Thoracic aorta (tissue), 2 donors: ENCODE measurements at regions not wholly inside any gene's neighbourhood (a gene's known extent, or its start where the extent isn't known, plus 50 kb on each side); places are given as distances from the start of the nearest gene placed in this dataset.

ENCODE experiments used
- ATAC-seq: fragments of 150-250 bp; one replicate; pipeline ENCODE4 v1.8.0; 2017; ENCODE audit warnings: low read depth; ENCODE audit not compliant: insufficient number of reproducible peaks, low FRiP score
- DNase-seq: peaks from one replicate; pipeline ENCODE4 v3.0.0-alpha.2; 2020; ENCODE audit warnings: low spot score
- H3K27ac ChIP-seq, 2 donors: fragments of 200-600 bp; sonication (generic); 1 replicate in 1 of 2; 2 replicates in 1 of 2; pipeline ENCODE4 v1.5.1; 2016; ENCODE audit warnings: mild to moderate bottlenecking in 2 of 2, moderate library complexity in 2 of 2
- H3K27me3 ChIP-seq: fragments of 200-600 bp; sonication (generic); replicated peaks from 2 replicates; pipeline ENCODE4 v1.6.0; 2016; ENCODE audit warnings: mild to moderate bottlenecking; ENCODE audit not compliant: insufficient read depth
- H3K36me3 ChIP-seq: fragments of 200-600 bp; sonication (generic); one replicate; pipeline ENCODE4 v1.5.1; 2016
- H3K4me1 ChIP-seq, 2 donors: fragments of 200-600 bp; sonication (generic); 1 replicate in 1 of 2; 2 replicates in 1 of 2; pipeline versions ENCODE4 v1.5.1 to v1.6.0; 2016; ENCODE audit warnings: low read depth in 2 of 2, mild to moderate bottlenecking in 1 of 2; ENCODE audit not compliant: control insufficient read depth in 1 of 2
- H3K4me3 ChIP-seq: fragments of 200-600 bp; sonication (generic); 2 replicates; pipeline ENCODE4 v1.5.1; 2016; ENCODE audit warnings: mild to moderate bottlenecking
- H3K9me3 ChIP-seq: fragments of 200-600 bp; sonication (generic); 2 replicates; pipeline ENCODE4 v1.5.1; 2016
- CTCF ChIP-seq: fragments of 200-600 bp; sonication (generic); IDR thresholded peaks from one replicate; pipeline ENCODE4 v1.5.1; 2019; ENCODE audit warnings: antibody characterized with exemption

- Histone ChIP-seq H3K27ac (no peak overlapping the region), H3K4me1 (no peaks in the 10 kb centered on the region), H3K27me3 (no peaks in the 10 kb centered on the region), H3K36me3 (no peaks in the 10 kb centered on the region), H3K9me3 (no peaks in the 10 kb centered on the region), H3K4me3 (no peak overlapping the region)
- TF ChIP-seq CTCF = no peak
- ATAC-seq (no peak), DNase-seq (no peak)
Measured at GRCh38 chr2:57809230-57809629, 237.4 kb upstream of the VRK2 start.

GRCh38 chr2:57821088-57821487 is 225.5 kb upstream of the VRK2 start:
- ATAC-seq (no peak), DNase-seq (no peak)
- Histone ChIP-seq H3K4me3 (no peak overlapping the region), H3K27ac (no peak overlapping the region), H3K4me1 (no peaks in the 10 kb centered on the region), H3K36me3 (no peaks in the 10 kb centered on the region), H3K9me3 (no peaks in the 10 kb centered on the region), H3K27me3 (no peaks in the 10 kb centered on the region)
- TF ChIP-seq CTCF = no peak

- Histone ChIP-seq H3K9me3 (no peaks in the 10 kb centered on the region), H3K27ac (no peak overlapping the region), H3K4me3 (no peak overlapping the region), H3K36me3 (no peaks in the 10 kb centered on the region), H3K4me1 (no peaks in the 10 kb centered on the region), H3K27me3 (no peaks in the 10 kb centered on the region)
- ATAC-seq = no peak
- no peak for DNase-seq
- no peak for TF ChIP-seq CTCF
Measured at GRCh38 chr2:57828221-57828620, 218.4 kb upstream of the VRK2 start.

- Histone ChIP-seq H3K4me1 (no peaks in the 10 kb centered on the region), H3K4me3 (no peak overlapping the region), H3K36me3 (no peaks in the 10 kb centered on the region), H3K27ac (no peak overlapping the region), H3K9me3 (no peaks in the 10 kb centered on the region), H3K27me3 (no peaks in the 10 kb centered on the region)
- DNase-seq = no peak
- no peak for TF ChIP-seq CTCF
- no peak for ATAC-seq
Measured at GRCh38 chr2:57834666-57835065, 211.9 kb upstream of the VRK2 start.

- Histone ChIP-seq H3K4me3 (no peak overlapping the region), H3K27ac (no peak overlapping the region), H3K36me3 (no peaks in the 10 kb centered on the region), H3K27me3 (no peaks in the 10 kb centered on the region), H3K4me1 (no peaks in the 10 kb centered on the region), H3K9me3 (no peaks in the 10 kb centered on the region)
- no peak for DNase-seq
- no peak for ATAC-seq
- TF ChIP-seq CTCF = no peak
Measured at GRCh38 chr2:57842531-57842930, 204.1 kb upstream of the VRK2 start.
